Mesodermal cell (in vitro differentiated cells): ENCODE measurements at regions not wholly inside any gene's neighbourhood (a gene's known extent, or its start where the extent isn't known, plus 50 kb on each side); places are given as distances from the start of the nearest gene placed in this dataset.

Experiments
- H3K27ac ChIP-seq: 2 replicates; pipeline ENCODE4 v1.7.0; 2013; ENCODE audit warnings: mild to moderate bottlenecking, low read depth, low read length, moderate library complexity; ENCODE audit not compliant: severe bottlenecking
- H3K36me3 ChIP-seq: 2 replicates; pipeline ENCODE4 v1.7.1; 2013; ENCODE audit warnings: mild to moderate bottlenecking, low read length, moderate library complexity; ENCODE audit not compliant: control insufficient read depth, insufficient read depth
- H3K4me1 ChIP-seq: one replicate; pipeline ENCODE4 v1.7.1; 2013; ENCODE audit warnings: mild to moderate bottlenecking, low read length; ENCODE audit not compliant: insufficient read depth, control insufficient read depth, poor library complexity, severe bottlenecking
- H3K4me3 ChIP-seq: 2 replicates; pipeline ENCODE4 v1.7.0; 2013; ENCODE audit warnings: low read length, control low read depth, mild to moderate bottlenecking; ENCODE audit not compliant: insufficient read depth, poor library complexity, severe bottlenecking; ENCODE audit errors: extremely low read depth
- H3K9me3 ChIP-seq: 2 replicates; pipeline ENCODE4 v1.7.1; 2013; ENCODE audit warnings: mild to moderate bottlenecking, low read length, moderate library complexity; ENCODE audit not compliant: control insufficient read depth
- WGBS, 2 experiments: methylation state at CpG; one replicate each; pipeline ENCODE4 v1.1.5; 2013; ENCODE audit warnings: missing lambda C conversion rate in 2 of 2; ENCODE audit not compliant: insufficient coverage in 2 of 2; 5-methylcytosine and 5-hydroxymethylcytosine counted together

DNA sequence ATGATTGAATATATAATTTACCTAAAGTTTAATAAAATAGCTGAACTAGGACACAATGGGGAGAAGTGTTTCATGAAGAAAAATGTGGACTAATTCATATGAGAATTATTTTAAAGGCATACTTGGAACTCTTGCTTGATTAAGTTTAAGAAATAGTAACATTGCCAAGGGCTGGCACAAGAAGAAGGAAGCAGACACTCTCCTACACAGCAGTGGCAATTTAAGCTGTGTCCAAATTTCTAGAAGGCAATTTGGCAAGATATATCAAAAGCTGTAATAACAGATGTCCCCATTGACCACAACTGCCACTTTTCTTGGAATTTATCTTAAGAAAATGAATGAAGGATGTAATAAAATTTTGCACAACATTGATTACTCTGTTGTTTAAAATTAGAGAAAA is 209.5 kb upstream of the S100G start:
- Histone ChIP-seq H3K4me1 (no peaks in the 10 kb centered on the region), H3K36me3 (no peaks in the 10 kb centered on the region), H3K27ac (no peak overlapping the region), H3K4me3 (no peak overlapping the region), H3K9me3 (no peaks in the 10 kb centered on the region)

DNA sequence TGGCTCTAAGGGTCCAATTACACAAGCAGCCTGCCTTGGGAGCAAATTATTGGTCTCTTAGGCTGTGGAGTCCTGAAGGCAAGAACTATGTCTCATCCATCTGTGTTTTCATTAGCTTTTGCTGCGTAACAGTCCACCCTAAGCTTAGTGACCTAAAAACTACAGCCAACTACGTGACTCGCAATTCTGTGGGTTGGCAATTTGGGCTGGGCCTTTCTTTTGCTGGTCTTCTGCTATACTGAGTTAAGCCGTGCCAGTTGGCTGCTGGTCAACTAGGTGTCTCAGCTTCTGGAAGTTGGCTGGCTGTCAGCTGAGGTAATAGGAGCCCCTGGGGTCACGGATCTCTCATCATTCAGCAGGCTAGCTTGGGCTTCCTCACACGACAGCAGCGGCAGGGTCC is 205.6 kb upstream of the S100G start:
- Histone ChIP-seq H3K9me3 (no peaks in the 10 kb centered on the region), H3K27ac (no peak overlapping the region), H3K4me3 (no peak overlapping the region), H3K36me3 (no peaks in the 10 kb centered on the region), H3K4me1 (peaks cover 4% of the 10 kb centered on the region)
- WGBS, 2 experiments = 95 to 100% methylated on average over 2 to 4 of the region's 7 CpGs

DNA sequence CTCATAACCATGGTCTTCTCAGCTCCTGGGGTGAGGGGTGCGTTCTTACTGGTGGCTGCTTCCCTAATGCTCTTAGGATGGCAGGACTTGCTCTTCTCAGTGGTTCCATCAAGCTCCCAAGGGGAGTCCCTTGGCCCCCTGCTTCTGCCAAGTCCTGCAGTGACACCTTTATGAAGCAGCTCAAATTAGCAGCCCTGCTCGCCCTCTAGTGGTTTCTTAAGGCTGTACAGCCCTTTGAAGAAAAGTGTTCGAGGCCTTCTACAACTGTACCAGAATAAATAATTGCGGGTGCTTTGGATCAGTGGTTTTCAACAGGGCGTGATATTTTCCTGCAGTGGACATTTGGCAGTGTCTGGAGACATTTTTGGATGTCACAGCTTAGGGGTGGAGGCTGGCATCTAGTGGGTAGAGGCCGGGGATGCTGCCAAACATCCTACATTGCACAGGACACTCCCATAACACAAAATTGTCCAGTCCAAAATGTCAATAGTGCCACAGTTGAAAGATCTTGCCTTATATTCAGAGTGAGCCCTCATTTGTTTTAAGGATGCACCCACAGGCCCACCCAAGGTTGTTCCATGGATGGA is 204.7 kb upstream of the S100G start:
- 0% methylated on average over 1 of the region's 6 CpGs; no CpG with 5 or more reads in 1 of the 2 experiments for WGBS, 2 experiments

DNA sequence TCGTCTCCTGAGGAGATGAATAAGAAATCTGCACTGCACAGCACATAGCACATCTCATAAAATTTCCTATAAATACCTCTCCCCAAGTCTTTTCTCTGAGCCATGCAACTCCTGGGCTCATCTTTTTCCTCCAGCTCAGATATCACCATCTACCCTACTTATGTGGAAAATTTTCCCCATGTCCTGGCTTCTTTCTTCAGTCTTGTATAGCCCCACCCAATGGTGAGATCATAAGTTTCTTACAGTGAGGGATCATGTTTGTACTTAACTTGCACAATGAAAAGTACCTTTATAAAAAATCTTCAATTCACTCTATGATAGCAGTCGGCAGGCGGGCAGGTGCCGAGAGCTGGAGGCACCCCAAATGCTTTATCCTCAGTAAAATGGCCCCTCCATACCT is 198.6 kb upstream of the S100G start:
- Histone ChIP-seq H3K27ac (no peak overlapping the region), H3K4me1 (peaks cover 4% of the 10 kb centered on the region), H3K9me3 (no peaks in the 10 kb centered on the region), H3K4me3 (no peak overlapping the region), H3K36me3 (no peaks in the 10 kb centered on the region)
- WGBS, 2 experiments = no CpG with 5 or more reads among the region's 4 CpGs

More for the DNA sequence above, 204.7 kb upstream of the S100G start:
- no peak overlapping the region for H3K4me3 ChIP-seq
- no peaks in the 10 kb centered on the region for H3K9me3 ChIP-seq
- no peak overlapping the region for H3K27ac ChIP-seq
- H3K4me1 ChIP-seq = peaks cover 4% of the 10 kb centered on the region
- no peaks in the 10 kb centered on the region for H3K36me3 ChIP-seq

DNA sequence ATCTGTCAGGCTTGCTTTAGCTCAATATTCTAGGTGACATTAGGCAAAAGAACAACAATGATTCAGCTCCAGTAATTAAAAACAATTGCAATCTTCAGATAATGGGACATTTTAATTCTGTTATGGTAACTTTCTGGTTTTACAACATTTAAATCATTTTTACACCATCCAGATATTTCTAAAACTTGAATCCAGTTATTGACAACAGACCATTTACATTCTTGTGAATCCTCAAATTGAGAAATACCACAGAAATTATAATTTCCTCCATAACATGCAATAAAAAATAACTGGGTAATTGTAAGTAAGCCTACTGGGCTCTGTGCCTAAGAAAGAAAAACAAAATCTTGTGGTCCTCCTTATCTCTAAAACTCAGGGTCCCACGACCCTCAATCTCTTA is 195.0 kb upstream of the S100G start:
- no peak overlapping the region for H3K27ac ChIP-seq
- H3K9me3 ChIP-seq = no peaks in the 10 kb centered on the region
- 83% methylated on average over 1 of the region's 1 CpG; no CpG with 5 or more reads in 1 of the 2 experiments for WGBS, 2 experiments
- no peaks in the 10 kb centered on the region for H3K36me3 ChIP-seq
- no peak overlapping the region for H3K4me3 ChIP-seq
- no peaks in the 10 kb centered on the region for H3K4me1 ChIP-seq

DNA sequence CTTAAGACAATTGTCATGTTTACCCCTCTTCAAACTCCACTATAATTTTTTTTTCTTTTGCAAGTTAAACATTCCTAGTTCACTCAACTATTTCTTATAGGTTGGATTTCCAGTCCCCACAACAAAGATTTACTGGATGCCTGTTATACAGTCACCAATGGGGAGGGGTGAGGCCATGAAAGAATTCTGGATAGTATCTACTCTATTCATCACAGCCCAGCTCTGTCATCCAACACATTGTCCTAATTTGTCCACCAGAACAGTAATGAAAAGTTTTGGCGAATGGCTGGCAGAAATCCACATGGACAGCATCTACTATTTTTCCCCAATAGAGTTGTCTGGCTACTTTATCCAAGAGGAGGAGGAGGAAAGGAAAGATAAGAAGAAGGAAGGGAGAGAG is 192.7 kb upstream of the S100G start:
- H3K36me3 ChIP-seq = no peaks in the 10 kb centered on the region
- no peaks in the 10 kb centered on the region for H3K9me3 ChIP-seq
- H3K4me1 ChIP-seq = no peaks in the 10 kb centered on the region
- no peak overlapping the region for H3K4me3 ChIP-seq
- H3K27ac ChIP-seq = no peak overlapping the region
- WGBS, 2 experiments = no CpG with 5 or more reads among the region's 1 CpG

DNA sequence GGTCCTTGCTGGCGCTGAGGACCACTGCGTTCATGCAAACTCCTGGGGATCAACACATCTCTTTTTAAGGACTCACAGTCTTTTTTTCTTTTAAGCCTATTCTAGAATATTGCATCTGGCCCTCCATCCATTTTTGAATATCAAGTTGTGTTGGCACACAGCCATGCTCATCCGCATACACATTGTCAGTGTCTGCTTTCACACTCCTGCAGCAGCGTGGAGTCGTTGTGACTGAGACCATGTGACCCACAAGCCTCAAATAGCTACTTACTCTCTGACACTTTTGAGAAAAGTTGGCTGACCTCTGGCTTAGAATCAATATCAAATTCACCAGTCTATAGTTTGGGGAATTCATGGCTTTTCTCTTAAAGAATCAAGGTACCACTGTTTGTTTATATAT is 191.8 kb upstream of the S100G start:
- Histone ChIP-seq H3K9me3 (no peaks in the 10 kb centered on the region), H3K36me3 (no peaks in the 10 kb centered on the region), H3K4me1 (no peaks in the 10 kb centered on the region), H3K27ac (no peak overlapping the region), H3K4me3 (no peak overlapping the region)
- 92 to 100% methylated on average over 2 of the region's 5 CpGs for WGBS, 2 experiments

DNA sequence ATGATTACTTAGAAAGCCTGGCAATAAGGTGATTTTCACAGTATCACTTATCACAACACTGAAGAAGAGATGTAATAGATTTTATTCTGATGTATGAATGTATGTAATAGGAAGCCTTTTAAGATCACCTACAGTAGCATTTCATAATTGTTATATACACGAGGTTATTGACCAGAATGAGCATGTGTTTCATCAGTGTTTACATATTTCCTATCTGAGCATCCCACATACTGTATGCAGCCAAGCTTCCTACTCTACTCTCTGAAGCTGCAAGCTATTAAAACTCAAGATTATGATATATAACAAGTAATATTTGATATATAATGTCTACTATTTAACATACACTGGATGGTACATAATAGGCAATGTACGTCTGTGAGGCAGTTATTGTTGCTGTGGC is 190.9 kb upstream of the S100G start:
- WGBS, 2 experiments = no CpG with 5 or more reads among the region's 2 CpGs
- Histone ChIP-seq H3K27ac (no peak overlapping the region), H3K36me3 (no peaks in the 10 kb centered on the region), H3K4me1 (no peaks in the 10 kb centered on the region), H3K9me3 (no peaks in the 10 kb centered on the region), H3K4me3 (no peak overlapping the region)

DNA sequence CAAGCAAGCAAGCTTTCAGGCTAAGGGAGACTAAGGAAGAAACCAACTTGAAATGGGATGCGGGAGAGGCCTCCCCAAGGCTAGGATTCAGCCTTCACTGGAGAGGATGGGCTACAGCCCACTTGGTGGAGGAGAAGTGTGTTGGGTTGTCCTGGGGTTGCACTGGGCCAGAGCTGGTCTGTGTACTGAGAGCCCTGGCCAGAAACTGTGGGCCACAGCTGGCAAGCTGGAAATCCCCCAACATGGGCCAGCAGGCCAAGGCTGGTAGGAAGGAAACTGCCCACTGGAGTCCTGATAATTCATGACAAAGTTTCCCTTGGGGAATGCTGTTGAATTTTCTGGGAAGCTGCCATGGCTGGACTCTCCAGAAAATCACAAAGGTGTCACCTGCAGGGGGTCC is 188.0 kb upstream of the S100G start:
- Histone ChIP-seq H3K36me3 (no peaks in the 10 kb centered on the region), H3K4me3 (no peak overlapping the region), H3K27ac (no peak overlapping the region), H3K4me1 (no peaks in the 10 kb centered on the region), H3K9me3 (no peaks in the 10 kb centered on the region)
- no CpG with 5 or more reads among the region's 1 CpG for WGBS, 2 experiments

DNA sequence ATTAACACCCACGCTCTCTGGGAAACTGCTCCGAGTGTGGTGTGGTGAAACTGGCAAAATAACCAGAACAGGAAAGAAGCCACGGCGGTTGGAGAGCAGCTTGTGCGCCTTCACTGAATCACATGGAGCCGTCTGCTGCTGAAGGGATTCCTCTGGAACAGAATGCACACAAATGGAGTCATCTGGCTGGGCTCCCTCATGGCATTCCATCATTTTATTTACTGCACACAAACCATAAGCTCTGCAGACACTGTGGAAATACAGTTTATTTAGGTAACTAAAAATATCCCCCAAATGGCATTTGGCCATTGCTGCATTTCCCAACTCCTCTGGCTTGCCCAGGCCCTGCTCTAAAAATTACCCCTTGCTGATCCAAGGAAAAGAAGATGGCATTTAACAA is 187.0 kb upstream of the S100G start:
- WGBS, 2 experiments = 100% methylated on average over 2 of the region's 6 CpGs
- Histone ChIP-seq H3K4me3 (no peak overlapping the region), H3K27ac (no peak overlapping the region), H3K4me1 (peaks cover 2% of the 10 kb centered on the region), H3K9me3 (no peaks in the 10 kb centered on the region), H3K36me3 (no peaks in the 10 kb centered on the region)

DNA sequence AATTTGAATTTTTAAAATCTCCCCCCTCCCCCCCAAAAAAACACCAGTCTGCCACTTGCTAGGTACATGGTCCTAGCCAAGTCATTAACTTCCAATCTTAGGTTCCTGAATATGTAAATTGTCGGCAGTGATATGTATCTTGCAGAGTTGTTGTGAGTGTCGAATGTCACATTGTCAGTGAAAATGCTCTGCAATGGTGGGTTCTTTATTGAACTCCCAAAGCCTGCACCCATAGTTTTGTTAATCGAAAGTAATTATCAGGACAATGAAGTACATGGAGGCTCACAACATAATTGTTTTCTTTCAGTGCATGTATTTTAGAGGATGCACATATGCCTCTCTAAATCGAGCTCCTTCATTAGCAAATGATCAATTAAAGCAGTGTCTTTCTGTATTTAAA is 185.6 kb upstream of the S100G start:
- Histone ChIP-seq H3K27ac (no peak overlapping the region), H3K36me3 (no peaks in the 10 kb centered on the region), H3K9me3 (no peaks in the 10 kb centered on the region), H3K4me1 (peaks cover 2% of the 10 kb centered on the region), H3K4me3 (no peak overlapping the region)
- no CpG with 5 or more reads among the region's 4 CpGs for WGBS, 2 experiments
